T-helper 1 cell treated with Interleukin-12 subunit alpha and Interleukin-12 subunit beta and Interleukin-4 antibody, amounts not matched to agents 30 μg/mL and 1 μg/mL, for 36 hours (primary cell): ENCODE measurements at regions not wholly inside any gene's neighbourhood (a gene's known extent, or its start where the extent isn't known, plus 50 kb on each side); places are given as distances from the start of the nearest gene placed in this dataset.

Experiments
- H3K27ac Mint-ChIP-seq: one replicate; pipeline ENCODE4 v1.8.0; 2021; ENCODE audit warnings: mild to moderate bottlenecking, mixed read lengths
- H3K27me3 Mint-ChIP-seq: one replicate; pipeline ENCODE4 v1.8.0; 2021; ENCODE audit warnings: low read depth, mixed read lengths
- H3K36me3 Mint-ChIP-seq: one replicate; pipeline ENCODE4 v1.8.0; 2021; ENCODE audit warnings: low read depth, mixed read lengths
- H3K4me1 Mint-ChIP-seq: one replicate; pipeline ENCODE4 v1.8.0; 2021; ENCODE audit warnings: low read depth, mixed read lengths
- H3K4me3 Mint-ChIP-seq: one replicate; pipeline ENCODE4 v1.8.0; 2021; ENCODE audit warnings: mild to moderate bottlenecking, moderate library complexity, mixed read lengths
- H3K9me3 Mint-ChIP-seq: one replicate; pipeline ENCODE4 v1.8.0; 2021; ENCODE audit warnings: mixed read lengths

GRCh38 chr18:56267334-56267733 is 371.1 kb downstream of the TXNL1 start:
- Mint-ChIP-seq H3K27ac (no peak overlapping the region), H3K27me3 (no peaks in the 10 kb centered on the region), H3K4me3 (no peak overlapping the region), H3K9me3 (peaks cover 4% of the 10 kb centered on the region), H3K36me3 (no peaks in the 10 kb centered on the region), H3K4me1 (no peaks in the 10 kb centered on the region)

GRCh38 chr18:56258178-56258577 is 380.2 kb downstream of the TXNL1 start:
- Mint-ChIP-seq H3K27me3 (no peaks in the 10 kb centered on the region), H3K9me3 (no peaks in the 10 kb centered on the region), H3K36me3 (no peaks in the 10 kb centered on the region), H3K27ac (no peak overlapping the region), H3K4me1 (no peaks in the 10 kb centered on the region), H3K4me3 (no peak overlapping the region)

GRCh38 chr18:56257205-56257604 is 381.2 kb downstream of the TXNL1 start:
- H3K36me3 Mint-ChIP-seq, result no peaks in the 10 kb centered on the region
- H3K4me1 Mint-ChIP-seq, result no peaks in the 10 kb centered on the region
- H3K27ac Mint-ChIP-seq, result no peak overlapping the region
- H3K27me3 Mint-ChIP-seq, result no peaks in the 10 kb centered on the region
- no peaks in the 10 kb centered on the region for H3K9me3 Mint-ChIP-seq
- no peak overlapping the region for H3K4me3 Mint-ChIP-seq

- H3K36me3 Mint-ChIP-seq, result no peaks in the 10 kb centered on the region
- no peaks in the 10 kb centered on the region for H3K27me3 Mint-ChIP-seq
- H3K4me3 Mint-ChIP-seq, result no peak overlapping the region
- no peaks in the 10 kb centered on the region for H3K4me1 Mint-ChIP-seq
- no peak overlapping the region for H3K27ac Mint-ChIP-seq
- no peaks in the 10 kb centered on the region for H3K9me3 Mint-ChIP-seq
Measured at GRCh38 chr18:56256659-56257058, 381.7 kb downstream of the TXNL1 start.

GRCh38 chr18:56255381-56255780 is 383.0 kb downstream of the TXNL1 start:
- Mint-ChIP-seq H3K9me3 (no peaks in the 10 kb centered on the region), H3K4me3 (no peak overlapping the region)

GRCh38 chr18:56252456-56252855 is 385.9 kb downstream of the TXNL1 start:
- peaks cover 2% of the 10 kb centered on the region for H3K4me1 Mint-ChIP-seq
- H3K9me3 Mint-ChIP-seq, result peaks cover 3% of the 10 kb centered on the region
- no peak overlapping the region for H3K27ac Mint-ChIP-seq
- H3K4me3 Mint-ChIP-seq, result no peak overlapping the region
- no peaks in the 10 kb centered on the region for H3K27me3 Mint-ChIP-seq
- no peaks in the 10 kb centered on the region for H3K36me3 Mint-ChIP-seq

More at GRCh38 chr18:56255381-56255780, 383.0 kb downstream of the TXNL1 start:
- H3K27ac Mint-ChIP-seq, result no peak overlapping the region
- no peaks in the 10 kb centered on the region for H3K36me3 Mint-ChIP-seq
- no peaks in the 10 kb centered on the region for H3K4me1 Mint-ChIP-seq
- H3K27me3 Mint-ChIP-seq, result no peaks in the 10 kb centered on the region

- H3K4me1 Mint-ChIP-seq, result peaks cover 2% of the 10 kb centered on the region
- H3K4me3 Mint-ChIP-seq, result no peak overlapping the region
- peaks cover 3% of the 10 kb centered on the region for H3K27me3 Mint-ChIP-seq
- H3K9me3 Mint-ChIP-seq, result peaks cover 8% of the 10 kb centered on the region
- H3K27ac Mint-ChIP-seq, result no peak overlapping the region
- no peaks in the 10 kb centered on the region for H3K36me3 Mint-ChIP-seq
Measured at GRCh38 chr18:56248610-56249235, 389.7 kb downstream of the TXNL1 start.

GRCh38 chr18:56246916-56247315 is 391.5 kb downstream of the TXNL1 start:
- Mint-ChIP-seq H3K9me3 (peaks cover 8% of the 10 kb centered on the region), H3K4me1 (peaks cover 2% of the 10 kb centered on the region), H3K27me3 (peaks cover 3% of the 10 kb centered on the region), H3K4me3 (no peak overlapping the region), H3K36me3 (no peaks in the 10 kb centered on the region), H3K27ac (no peak overlapping the region)

- peaks cover 2% of the 10 kb centered on the region for H3K4me1 Mint-ChIP-seq
- H3K36me3 Mint-ChIP-seq, result no peaks in the 10 kb centered on the region
- H3K4me3 Mint-ChIP-seq, result no peak overlapping the region
- H3K9me3 Mint-ChIP-seq, result peaks cover 8% of the 10 kb centered on the region
- no peak overlapping the region for H3K27ac Mint-ChIP-seq
- peaks cover 3% of the 10 kb centered on the region for H3K27me3 Mint-ChIP-seq
Measured at GRCh38 chr18:56245866-56246580, 392.4 kb downstream of the TXNL1 start.

GRCh38 chr18:56240405-56240804 is 398.0 kb downstream of the TXNL1 start:
- no peaks in the 10 kb centered on the region for H3K4me1 Mint-ChIP-seq
- H3K36me3 Mint-ChIP-seq, result no peaks in the 10 kb centered on the region
- H3K9me3 Mint-ChIP-seq, result no peaks in the 10 kb centered on the region
- H3K4me3 Mint-ChIP-seq, result no peak overlapping the region
- H3K27ac Mint-ChIP-seq, result no peak overlapping the region
- H3K27me3 Mint-ChIP-seq, result no peaks in the 10 kb centered on the region

GRCh38 chr18:56238576-56238975 is 399.8 kb downstream of the TXNL1 start:
- no peak overlapping the region for H3K27ac Mint-ChIP-seq
- no peaks in the 10 kb centered on the region for H3K9me3 Mint-ChIP-seq
- no peaks in the 10 kb centered on the region for H3K27me3 Mint-ChIP-seq
- H3K36me3 Mint-ChIP-seq, result no peaks in the 10 kb centered on the region
- H3K4me1 Mint-ChIP-seq, result no peaks in the 10 kb centered on the region
- H3K4me3 Mint-ChIP-seq, result no peak overlapping the region

- no peaks in the 10 kb centered on the region for H3K36me3 Mint-ChIP-seq
- H3K27me3 Mint-ChIP-seq, result no peaks in the 10 kb centered on the region
- H3K4me3 Mint-ChIP-seq, result no peak overlapping the region
- no peak overlapping the region for H3K27ac Mint-ChIP-seq
- H3K9me3 Mint-ChIP-seq, result peaks cover 3% of the 10 kb centered on the region
- no peaks in the 10 kb centered on the region for H3K4me1 Mint-ChIP-seq
Measured at GRCh38 chr18:56235481-56236013, 402.8 kb downstream of the TXNL1 start.

GRCh38 chr18:56235071-56235470 is 403.3 kb downstream of the TXNL1 start:
- no peak overlapping the region for H3K4me3 Mint-ChIP-seq
- peaks cover 3% of the 10 kb centered on the region for H3K9me3 Mint-ChIP-seq
- H3K27ac Mint-ChIP-seq, result no peak overlapping the region
- H3K36me3 Mint-ChIP-seq, result no peaks in the 10 kb centered on the region
- H3K27me3 Mint-ChIP-seq, result no peaks in the 10 kb centered on the region
- no peaks in the 10 kb centered on the region for H3K4me1 Mint-ChIP-seq

- H3K9me3 Mint-ChIP-seq, result peaks cover 8% of the 10 kb centered on the region
- H3K4me3 Mint-ChIP-seq, result no peak overlapping the region
- no peak overlapping the region for H3K27ac Mint-ChIP-seq
- H3K36me3 Mint-ChIP-seq, result no peaks in the 10 kb centered on the region
- H3K4me1 Mint-ChIP-seq, result no peaks in the 10 kb centered on the region
- no peaks in the 10 kb centered on the region for H3K27me3 Mint-ChIP-seq
Measured at GRCh38 chr18:56233595-56233994, 404.8 kb downstream of the TXNL1 start.

- Mint-ChIP-seq H3K36me3 (no peaks in the 10 kb centered on the region), H3K27me3 (no peaks in the 10 kb centered on the region), H3K27ac (no peak overlapping the region), H3K4me1 (no peaks in the 10 kb centered on the region), H3K9me3 (peaks cover 6% of the 10 kb centered on the region), H3K4me3 (no peak overlapping the region)
Measured at GRCh38 chr18:56226025-56226424, 412.4 kb downstream of the TXNL1 start.
